SU-DHL-6 (cell line): ENCODE measurements at regions not wholly inside any gene's neighbourhood (a gene's known extent, or its start where the extent isn't known, plus 50 kb on each side); places are given as distances from the start of the nearest gene placed in this dataset.

ENCODE experiments used
- CTCF ChIP-seq: fragments of 200-600 bp; sonication (generic); IDR thresholded peaks from one replicate; pipeline ENCODE4 v1.5.1; 2017; ENCODE audit warnings: antibody characterized with exemption, mild to moderate bottlenecking, low read length, moderate library complexity; ENCODE audit not compliant: insufficient read depth, poor library complexity, severe bottlenecking
- EZH2phosphoT487 ChIP-seq: fragments of 200-600 bp; sonication (generic), shearing (Covaris generic); conservative IDR thresholded peaks from 2 replicates; pipeline ENCODE4 v1.6.1; 2018; ENCODE audit warnings: mild to moderate bottlenecking, antibody characterized with exemption, low read length, moderate library complexity, mixed read lengths

- no peak for TF ChIP-seq CTCF
- TF ChIP-seq EZH2phosphoT487 = no peak
Measured at GRCh38 chr18:51433881-51434280, 236.4 kb upstream of the MEX3C start.
